NCI-H748 (cell line): ENCODE measurements at regions not wholly inside any gene's neighbourhood (a gene's known extent, or its start where the extent isn't known, plus 50 kb on each side); places are given as distances from the start of the nearest gene placed in this dataset.

Source experiments
- DNase-seq: peaks from one replicate; lab custom pipeline; 2025; ENCODE audit not compliant: unreplicated experiment; lab: John Stamatoyannopoulos, UW

DNA sequence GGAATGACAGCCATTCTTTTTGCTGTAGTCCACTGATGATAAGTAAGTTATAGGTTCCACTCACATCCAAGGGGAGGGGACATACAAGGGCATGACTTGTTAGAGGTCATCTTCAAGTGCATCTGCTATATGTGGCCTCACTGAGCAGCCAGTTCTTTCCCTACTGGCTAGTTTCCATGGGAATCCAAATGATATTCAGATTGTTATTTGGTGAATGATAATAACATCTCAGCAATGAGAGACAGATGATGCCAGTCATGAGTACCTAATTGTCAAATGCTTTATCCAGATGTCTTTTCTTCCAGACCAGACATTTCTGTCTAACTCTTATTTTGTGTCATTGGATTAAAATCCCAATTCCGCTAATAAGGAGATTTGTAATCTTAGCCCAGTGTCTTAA, 460.4 kb upstream of the BOD1L1 start:
- DNase-seq, result no peak

DNA sequence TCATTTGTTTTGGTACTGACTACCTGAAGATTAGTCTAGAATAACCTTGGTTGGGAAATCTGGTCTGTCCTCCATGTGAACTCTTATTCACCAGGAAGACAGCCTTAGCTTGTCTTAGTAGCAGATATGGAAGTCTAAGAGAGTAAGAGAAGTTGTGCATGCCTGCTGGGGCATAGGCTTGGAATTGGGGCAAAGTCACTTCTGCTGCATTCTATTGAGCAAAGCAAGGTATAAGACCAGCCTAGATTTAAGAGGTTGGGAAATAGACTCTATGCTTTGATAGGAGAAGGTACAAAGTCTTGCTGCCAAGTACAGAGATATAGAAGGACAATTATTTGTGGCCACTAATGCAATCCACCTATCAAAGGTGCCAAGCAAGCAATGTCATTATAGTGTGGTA, 464.0 kb upstream of the BOD1L1 start:
- no peak for DNase-seq

DNA sequence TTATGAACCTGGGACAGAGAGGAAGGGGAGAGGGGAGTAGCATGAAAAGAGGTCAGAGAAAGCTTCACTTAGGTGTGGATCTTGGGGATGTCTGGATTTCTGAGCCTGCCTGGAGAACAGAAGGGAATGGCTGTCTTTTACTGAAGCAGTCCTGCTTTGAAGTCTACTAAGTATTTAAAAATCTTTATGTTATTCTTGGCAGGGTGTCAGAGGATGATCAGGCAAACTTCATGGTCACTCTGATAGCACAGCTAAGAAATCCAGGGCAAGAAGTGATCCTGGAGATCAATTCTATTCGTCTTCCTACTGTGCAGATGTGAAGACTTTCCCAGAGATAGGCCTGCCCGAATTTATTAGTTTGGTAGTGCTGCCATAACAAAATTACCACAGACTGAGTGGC, 464.4 kb upstream of the BOD1L1 start:
- no peak for DNase-seq

DNA sequence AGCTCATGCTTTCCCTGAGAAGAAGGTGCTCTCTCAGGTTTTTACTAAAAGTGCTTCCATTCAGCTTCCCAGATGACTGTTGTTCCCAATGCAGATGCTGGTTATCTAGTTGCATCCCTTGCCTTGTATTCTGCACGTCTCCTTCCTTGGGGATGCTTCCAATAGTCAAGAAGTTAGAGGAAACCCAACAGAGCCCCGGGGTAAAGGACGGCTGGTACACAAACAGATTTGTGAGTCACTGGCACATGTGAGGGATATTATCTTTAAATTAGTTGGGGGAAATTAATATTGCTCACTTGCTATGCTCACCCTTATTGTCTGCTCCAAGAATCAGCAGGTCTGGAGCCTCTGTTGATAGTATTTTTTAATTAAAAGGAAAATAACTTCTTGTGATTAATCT, 465.2 kb upstream of the BOD1L1 start:
- no peak for DNase-seq

DNA sequence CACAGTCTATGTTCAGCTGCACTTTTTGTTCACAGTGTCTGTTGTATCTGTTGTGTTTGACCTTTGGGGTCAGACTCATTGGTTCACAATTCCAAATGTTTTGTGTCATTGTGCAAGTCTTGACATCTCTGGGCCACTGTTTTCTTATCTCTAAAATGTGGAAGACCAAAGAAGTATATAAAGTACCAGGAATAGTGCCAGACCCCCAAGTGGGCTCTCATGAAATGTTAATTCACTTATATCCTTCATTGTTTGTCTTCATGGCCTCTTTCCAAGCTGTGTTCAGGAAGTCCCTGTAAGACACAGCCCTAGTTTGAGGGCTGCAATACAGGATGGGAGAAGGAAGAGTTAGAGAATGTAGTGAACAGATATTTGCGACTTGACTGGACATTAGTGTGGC, 468.3 kb upstream of the BOD1L1 start:
- no peak for DNase-seq

DNA sequence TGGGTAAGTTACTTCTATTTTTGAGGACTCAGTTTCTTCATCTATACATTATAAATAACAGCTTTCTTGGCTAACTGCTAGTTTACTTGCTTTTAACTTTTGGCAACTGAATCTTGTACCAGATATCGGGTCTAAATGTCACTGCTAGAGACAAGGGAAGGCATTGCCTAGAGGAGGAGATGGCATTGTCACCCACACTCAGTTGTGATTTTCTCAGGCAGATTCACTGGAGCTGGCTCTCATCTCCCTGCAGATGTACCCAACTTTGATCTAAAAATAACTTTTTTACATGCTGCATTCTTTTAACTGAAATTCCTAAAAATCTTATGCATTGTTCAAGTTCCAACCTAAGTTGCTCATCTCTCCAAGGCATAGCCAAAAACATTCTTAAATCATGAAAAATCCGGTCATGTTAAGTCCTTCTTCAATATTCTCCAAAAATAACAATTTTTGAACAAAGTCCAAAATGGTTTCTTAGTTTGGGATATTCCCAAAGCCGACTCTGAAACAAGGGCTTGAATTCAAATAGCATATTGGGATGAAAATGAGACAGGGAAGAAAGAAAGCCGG, 469.0 kb upstream of the BOD1L1 start:
- DNase-seq, result no peak

DNA sequence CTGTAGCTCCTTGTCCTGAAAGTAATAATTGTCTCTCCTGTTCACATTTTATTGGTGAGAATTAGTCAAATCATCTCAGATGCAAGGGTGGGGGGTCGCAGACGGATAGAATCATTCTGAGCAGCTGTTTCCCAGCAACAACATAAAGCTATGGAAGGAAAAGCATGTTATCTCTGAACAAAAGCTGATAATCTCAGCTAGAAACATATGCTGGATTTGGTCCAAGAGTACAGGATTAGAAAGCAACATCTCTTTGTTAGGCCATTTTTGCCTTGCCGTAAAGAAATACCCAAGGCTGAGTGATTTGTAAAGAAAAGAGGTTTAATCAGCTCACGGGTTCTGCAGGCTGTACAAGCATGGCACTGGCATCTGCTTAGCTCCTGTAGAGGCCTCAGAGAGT, 472.8 kb upstream of the BOD1L1 start:
- DNase-seq, result peak; percentile 25

DNA sequence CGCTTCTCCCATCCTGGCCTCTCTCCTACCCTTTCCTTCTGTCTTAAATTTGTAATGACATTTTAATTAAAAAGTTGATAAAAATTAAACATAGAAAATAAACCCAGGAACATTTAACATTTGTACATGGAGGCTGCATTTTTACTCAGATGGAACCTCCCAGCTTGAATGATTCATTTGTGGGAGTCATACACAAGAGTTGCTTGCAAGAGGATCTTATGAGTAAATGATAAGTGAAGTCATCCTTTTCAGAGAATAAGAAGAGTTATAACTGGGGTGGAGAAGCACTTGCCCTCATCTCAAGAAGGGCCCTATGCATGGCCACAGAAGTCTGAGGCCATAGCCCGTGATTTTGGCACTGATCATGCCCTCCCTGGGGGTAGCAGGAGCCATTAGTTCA, 482.9 kb upstream of the BOD1L1 start:
- DNase-seq, result no peak

DNA sequence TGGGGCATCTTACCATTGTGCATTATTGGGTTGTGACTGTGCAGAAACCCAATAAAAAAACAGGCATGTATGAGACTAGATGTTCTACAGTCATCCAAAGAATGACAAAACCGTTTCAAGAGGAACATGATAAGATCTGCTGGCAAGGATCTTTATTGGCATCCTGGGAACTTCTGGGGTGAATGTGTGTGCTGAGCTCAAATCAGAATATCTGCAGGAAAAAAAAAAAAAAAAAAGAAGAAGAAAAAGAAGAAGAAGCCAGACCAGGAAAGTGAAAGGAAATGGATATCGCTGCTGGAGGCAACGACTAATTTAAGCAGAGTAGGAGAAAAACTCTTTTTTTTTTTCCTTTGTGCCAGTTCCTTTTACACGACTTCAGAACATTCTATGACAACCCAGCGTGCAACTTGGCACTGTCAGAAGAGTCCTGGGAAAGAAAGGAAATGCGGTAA, 484.2 kb upstream of the BOD1L1 start:
- no peak for DNase-seq

DNA sequence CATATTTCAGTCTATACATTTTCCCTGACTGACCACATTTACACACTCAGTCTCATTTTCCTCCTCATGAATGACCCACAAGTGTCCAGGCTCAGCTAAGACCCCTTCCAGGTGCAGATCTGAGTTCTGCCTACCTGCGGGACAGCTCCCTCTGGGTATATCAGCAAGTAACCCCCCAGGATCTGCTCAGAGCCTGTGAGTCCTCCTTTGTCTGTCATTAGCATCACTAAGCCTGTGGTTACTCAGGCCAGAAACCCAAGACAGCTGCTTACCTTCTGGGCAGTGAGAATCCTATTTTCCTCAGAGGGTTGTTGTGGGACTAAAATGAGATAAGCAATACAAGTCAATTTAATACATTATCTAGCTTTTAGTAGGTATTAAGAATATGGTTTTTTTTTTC, 487.6 kb upstream of the BOD1L1 start:
- no peak for DNase-seq

DNA sequence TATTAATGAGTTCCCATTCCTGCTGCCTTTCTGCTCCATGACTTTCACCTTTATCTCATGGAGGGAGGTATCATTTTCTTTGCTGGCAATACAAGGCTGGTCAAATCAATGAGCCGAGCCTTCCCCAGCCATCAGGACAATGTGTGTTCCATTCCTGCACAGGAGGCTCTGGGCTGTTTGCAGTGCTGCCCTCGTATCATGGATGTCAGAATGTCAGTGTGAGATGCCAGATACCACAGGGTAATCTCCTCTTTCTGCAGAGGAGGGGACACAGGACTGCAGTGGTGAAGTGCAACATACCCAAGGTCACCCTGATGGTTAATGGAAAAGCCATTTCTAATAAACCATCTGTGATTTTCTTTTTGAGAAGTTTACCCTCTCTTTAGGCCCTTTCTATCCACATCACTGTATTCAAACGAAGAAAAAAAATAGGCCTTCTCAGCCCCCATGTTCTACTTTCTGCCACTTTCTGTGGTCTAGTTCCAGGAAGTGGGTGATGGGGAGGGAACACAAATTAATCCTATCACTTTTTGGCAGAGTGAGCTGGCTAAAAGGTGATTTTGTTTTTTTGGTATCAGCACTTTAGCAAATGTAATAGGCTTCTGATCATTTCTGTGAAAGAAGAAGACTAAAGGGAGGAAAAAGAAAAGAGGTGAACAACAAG, 490.2 kb upstream of the BOD1L1 start:
- no peak for DNase-seq

DNA sequence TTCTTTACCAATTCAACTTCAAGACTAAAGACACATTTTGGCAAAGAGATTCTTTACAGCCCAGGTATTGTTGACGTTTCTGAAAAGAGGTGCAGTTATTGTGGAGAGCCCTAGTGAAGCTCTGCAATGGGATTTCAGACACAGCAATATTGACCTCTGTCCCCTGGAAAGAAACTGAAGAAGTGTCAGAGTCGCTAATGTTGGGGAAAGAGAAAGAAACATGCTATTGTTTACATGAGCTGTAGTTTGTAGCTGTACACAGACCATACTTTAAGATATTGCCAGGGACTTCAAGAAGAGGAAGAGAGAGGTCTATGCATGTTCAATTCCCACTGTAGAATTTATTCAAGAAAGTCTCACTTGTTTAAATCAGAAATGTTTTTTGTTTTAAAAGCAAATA, 497.3 kb upstream of the BOD1L1 start:
- DNase-seq, result no peak

DNA sequence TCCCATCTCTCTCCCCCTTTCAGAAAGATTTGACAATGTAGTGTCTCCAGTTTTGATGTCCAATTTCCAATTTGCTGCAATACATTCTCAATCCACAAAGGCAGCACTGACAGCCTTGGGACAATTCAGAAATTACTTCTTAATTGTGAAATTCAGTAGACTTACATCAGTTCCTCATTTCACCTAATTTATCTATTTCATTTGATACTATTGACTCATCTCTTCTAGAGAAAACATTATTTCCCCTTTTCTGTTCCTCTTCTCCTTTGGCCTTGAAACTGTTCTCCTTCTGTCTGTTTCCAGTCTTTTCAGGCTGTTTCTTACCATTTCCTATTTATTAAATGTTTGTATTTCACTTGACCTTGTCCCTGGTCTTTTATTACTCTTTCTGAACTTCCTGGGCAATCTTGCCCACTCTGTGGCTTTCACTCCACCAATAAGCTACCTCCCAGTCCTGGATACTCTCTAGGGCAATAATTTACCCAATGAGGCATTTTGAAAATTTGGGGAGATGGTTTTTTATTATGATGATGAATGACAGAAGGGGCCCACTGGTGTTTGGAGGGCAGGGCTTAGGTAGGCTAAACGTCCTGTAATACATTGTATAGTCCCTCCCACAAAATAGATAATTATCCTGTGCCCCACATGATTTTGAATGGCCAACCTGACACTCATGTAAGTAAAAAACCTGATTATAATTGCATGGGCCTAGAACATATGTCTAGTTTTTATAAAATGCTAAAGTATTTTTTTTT, 498.0 kb upstream of the BOD1L1 start:
- no peak for DNase-seq

DNA sequence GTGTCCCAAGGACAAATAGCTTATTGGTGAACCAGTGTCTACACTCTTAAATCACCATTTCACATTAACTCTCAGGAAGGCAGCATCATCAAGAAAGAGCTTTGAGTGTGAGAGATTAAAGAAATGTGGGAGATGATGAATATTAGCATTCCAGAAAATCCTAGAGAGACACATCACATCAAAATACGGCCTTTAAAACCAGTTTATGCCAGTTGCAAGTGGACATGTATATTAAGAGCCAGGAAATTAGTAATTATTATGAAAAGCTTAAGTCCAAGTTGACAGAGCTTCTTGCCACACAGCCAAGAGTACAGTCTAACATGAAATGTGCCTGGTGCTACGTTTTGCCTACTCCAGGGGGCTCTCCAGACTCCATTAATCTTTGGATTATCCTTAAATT, 503.0 kb upstream of the BOD1L1 start:
- no peak for DNase-seq

DNA sequence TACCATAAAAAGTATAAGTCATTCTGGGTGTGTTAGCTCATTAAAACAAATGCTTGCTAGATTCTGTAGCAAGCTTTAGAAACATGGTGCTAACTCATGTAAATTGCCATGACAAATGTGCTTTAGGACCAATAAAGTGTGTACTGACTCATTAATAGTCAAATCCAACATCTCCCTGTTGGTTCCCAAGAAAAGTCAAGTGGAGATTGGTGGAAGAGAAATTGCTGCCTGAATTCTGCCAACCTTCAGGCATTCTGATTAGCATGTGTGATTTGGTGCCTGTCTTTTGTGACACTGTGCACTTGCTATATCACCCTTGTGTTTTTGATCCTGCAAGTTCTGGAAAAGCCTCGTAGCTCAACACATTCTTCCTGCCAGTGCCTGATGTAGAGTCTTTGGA, 503.8 kb upstream of the BOD1L1 start:
- DNase-seq, result no peak

DNA sequence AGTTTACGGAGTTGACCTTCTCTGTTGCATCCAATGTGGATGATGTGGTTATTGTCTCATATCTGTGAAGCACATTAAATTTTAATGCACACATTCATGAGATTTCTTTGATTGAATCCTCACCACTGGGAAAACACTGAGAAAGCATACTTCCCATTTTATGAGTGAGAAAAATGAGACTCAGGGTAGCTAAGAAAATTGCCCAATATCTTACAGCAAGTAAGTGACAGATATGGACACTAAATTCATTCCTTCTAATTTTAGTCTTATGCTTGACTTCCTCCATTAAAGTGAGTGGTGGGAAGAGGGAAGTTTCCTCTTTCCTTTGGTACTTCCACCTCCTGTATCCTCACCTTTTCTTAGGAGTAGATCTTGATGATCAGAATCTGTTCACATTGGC, 504.8 kb upstream of the BOD1L1 start:
- no peak for DNase-seq

DNA sequence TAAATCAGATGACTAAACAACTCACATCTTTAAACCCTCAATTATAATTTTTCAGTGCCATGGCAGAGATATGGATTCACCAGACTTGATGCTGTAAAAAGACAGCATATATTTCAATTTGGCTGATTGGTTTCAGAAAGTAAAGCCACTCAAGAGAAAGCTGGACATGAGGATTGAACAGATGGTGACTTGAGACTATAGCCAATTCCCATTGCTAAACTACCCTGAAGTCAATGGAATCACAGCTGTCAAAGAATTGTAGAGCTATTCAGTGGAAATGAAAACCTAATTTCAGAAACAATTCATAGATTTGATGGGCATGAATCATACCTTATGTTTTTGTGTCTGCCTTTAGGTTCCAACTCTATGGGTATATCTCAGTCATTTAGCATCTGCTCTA, 510.6 kb upstream of the BOD1L1 start:
- DNase-seq, result no peak

DNA sequence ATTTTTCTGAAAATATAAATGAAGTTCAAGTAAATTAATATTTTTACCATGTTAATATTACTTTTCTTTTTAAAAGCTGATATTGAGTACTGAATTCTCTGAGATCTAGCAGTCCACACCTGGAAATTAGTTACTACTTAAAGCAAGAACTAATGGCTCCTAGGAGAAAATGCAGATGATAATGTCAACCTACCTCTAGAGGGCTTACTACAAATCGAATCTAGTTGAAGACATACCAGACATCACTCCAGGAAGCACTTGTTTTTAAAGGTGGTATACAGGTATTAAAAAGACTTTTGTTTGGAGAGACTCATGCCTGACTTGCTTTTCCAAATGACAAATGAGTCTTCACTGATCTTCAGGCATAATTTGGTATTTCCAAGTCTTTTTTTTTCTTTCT, 516.4 kb upstream of the BOD1L1 start:
- DNase-seq, result peak; percentile 9

DNA sequence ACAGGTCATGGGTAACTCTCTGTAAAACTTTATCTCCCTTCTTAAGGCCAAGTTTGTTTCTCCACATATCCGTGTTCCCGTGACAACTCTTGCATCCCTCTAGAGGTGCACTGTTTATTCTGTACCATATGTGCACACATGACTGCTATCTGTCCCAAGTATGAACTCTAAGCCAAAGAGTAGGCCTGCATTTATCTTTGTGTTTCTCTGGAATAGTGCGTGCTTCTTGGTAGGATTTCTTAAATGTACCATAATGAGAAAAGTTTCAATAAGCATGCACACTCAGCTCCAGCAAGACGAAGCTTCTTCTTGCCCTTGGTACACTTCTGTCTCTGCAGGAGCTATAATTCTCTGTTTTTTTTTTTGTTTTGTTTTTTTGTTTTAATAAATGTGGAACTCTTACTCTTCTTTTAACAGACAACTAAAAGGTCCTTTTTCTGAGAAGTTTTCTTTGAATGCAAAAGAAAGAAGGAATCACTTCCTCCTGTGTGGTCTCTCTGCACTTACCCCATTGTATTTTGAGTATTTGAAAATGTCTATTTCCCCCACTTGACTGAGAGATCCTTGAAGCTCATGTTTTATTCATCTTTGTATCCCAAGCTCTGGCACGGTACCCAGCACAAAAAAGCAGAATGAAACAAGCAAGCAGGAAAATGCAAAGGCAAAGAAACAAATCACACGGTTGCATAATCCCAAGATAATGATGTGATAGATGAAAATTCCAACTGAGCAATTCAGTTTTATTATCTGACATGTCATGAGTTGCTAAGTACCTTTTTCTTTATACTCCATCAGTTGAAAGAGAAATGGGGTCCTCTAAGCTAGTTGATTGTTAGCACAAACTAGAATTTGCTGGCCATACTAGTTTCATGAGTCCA, 521.9 kb upstream of the BOD1L1 start:
- DNase-seq, result no peak

DNA sequence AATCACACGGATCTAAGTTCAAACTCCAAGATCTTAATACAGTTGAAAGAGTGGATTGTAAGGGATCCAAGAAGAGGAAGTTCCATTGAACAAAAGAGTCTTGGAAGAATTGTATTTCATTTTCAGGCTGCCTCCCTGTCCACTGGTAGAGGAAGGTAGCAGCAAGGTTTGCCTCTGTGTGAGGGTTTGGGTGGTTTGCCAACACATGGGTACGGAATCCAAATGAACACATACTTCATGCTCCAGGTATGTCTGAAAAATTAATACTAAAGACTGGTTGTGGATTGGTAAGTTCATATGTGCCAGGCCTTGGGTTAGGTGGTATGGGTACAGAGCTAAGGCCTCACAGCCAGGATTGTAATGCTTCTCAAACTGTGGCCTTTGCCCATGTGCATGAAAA, 523.6 kb upstream of the BOD1L1 start:
- no peak for DNase-seq

DNA sequence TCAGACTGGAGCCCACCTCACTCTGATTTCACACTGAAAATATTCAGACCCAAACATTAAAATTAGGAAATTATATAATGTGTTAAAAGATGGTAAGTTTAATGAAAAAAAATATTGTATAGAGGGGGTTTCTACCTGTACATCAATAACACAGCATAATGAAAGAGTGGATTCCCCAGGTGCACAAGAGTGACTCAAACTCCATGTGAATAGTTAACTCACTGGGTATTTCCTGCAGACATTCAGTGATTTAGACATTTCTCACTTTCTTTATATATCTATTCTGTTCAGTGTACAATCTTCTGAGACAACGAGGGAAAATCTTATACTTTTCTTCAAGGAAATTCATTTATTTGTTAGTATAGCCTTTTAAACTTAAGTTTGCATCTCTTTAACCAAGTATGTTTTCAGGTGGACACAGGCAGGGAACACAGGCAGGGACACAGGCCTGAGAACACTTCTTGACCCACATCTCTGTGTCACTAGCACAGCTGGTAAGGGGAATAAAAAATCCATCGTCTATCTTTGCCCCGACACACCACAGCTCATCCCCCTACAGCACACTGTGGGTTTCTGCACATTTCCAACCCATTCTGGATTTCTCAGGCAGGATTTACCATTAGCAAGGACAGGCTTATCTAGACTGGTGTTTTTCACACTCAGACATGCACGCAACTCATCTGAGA, 525.5 kb upstream of the BOD1L1 start:
- DNase-seq, result no peak
